Peyer's patch (tissue), 4 donors: ENCODE measurements at regions not wholly inside any gene's neighbourhood (a gene's known extent, or its start where the extent isn't known, plus 50 kb on each side); places are given as distances from the start of the nearest gene placed in this dataset.
"Not testable (repeated sequence)": the region's sequence is repeated elsewhere in the genome, so short reads cannot be mapped to it uniquely, and the experiment has no call there.

Experiments used
- DNase-seq, 3 donors: peaks; one replicate each; pipeline ENCODE4 v3.0.0-alpha.2; 2017 to 2019
- H3K27ac ChIP-seq, 4 donors: fragments of 200-600 bp; sonication (generic); one replicate each; pipeline ENCODE4 v1.5.1; 2016 to 2019
- H3K27me3 ChIP-seq, 2 donors: fragments of 200-600 bp; sonication (generic); one replicate each; pipeline ENCODE4 v1.5.1; 2019
- H3K36me3 ChIP-seq, 3 donors: fragments of 200-600 bp; sonication (generic); one replicate each; pipeline ENCODE4 v1.5.1; 2016 to 2019
- H3K4me1 ChIP-seq, 4 donors: fragments of 200-600 bp; sonication (generic); one replicate each; pipeline ENCODE4 v1.5.1; 2016 to 2019
- H3K4me3 ChIP-seq, 4 donors: fragments of 200-600 bp; sonication (generic); 1 replicate in 3 of 4; 2 replicates in 1 of 4; pipeline ENCODE4 v1.5.1; 2016 to 2019; ENCODE audit warnings: mild to moderate bottlenecking in 1 of 4
- H3K9me3 ChIP-seq, 4 donors: fragments of 200-600 bp; sonication (generic); one replicate each; pipeline ENCODE4 v1.5.1; 2016 to 2019; ENCODE audit warnings: mild to moderate bottlenecking in 1 of 4
- POLR2A ChIP-seq, 2 donors: fragments of 450-650 bp; IDR thresholded peaks; one replicate each; pipeline ENCODE4 v1.5.1; 2017; ENCODE audit warnings: antibody characterized with exemption in 2 of 2, mild to moderate bottlenecking in 2 of 2, moderate library complexity in 2 of 2
- TF ChIP-seq, protein P1 (sequence below), 6 experiments: fragments of 450-650 bp in 4 of 6; fragments of 200-600 bp in 2 of 6; sonication (generic) in 1 of 6; IDR thresholded peaks; one replicate each; pipeline ENCODE4 v1.5.1; 2017 to 2019; ENCODE audit warnings: antibody characterized with exemption in 6 of 6, mild to moderate bottlenecking in 3 of 6, moderate library complexity in 1 of 6

DNA sequence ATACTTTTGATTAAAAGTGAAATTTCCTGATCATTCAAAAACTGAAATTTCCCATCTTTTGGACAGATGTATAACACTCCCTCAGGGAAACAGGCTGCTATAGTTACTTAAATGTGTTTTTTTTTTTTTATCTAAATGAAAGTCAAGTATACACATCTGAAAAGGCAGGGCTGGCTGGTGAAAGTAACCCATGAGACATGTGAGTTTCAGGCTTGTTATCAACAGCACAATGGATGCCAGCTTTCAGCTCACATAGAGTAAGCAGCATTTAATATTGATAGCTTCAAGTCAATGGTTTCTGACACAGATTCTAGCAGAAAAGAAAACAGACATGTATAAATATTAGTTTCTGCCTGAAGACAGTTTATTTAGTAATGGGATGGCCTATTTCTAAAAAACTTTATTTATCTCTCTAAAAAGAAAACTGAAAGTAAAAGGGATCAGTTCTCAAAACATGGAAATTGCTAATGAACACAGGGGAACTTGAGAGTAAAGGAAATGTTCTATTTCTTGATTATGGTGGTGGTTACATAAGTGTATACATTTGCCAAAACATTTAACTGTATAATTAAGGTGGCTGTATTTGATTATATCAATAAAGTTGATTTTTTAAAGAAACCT, 89.7 kb upstream of the CMC1 start:
- Histone ChIP-seq H3K36me3 (no peaks in the 10 kb centered on the region), H3K9me3 (peaks cover 0 to 5% (median 0%) of the 10 kb centered on the region in 4 donors), H3K27ac (no peak overlapping the region), H3K4me1 (no peaks in the 10 kb centered on the region), H3K4me3 (no peak overlapping the region), H3K27me3 (no peaks in the 10 kb centered on the region)
- TF ChIP-seq, protein P1, sequence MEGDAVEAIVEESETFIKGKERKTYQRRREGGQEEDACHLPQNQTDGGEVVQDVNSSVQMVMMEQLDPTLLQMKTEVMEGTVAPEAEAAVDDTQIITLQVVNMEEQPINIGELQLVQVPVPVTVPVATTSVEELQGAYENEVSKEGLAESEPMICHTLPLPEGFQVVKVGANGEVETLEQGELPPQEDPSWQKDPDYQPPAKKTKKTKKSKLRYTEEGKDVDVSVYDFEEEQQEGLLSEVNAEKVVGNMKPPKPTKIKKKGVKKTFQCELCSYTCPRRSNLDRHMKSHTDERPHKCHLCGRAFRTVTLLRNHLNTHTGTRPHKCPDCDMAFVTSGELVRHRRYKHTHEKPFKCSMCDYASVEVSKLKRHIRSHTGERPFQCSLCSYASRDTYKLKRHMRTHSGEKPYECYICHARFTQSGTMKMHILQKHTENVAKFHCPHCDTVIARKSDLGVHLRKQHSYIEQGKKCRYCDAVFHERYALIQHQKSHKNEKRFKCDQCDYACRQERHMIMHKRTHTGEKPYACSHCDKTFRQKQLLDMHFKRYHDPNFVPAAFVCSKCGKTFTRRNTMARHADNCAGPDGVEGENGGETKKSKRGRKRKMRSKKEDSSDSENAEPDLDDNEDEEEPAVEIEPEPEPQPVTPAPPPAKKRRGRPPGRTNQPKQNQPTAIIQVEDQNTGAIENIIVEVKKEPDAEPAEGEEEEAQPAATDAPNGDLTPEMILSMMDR (IDR thresholded peaks at IDR 0.05): no peak
- TF ChIP-seq POLR2A (IDR thresholded peaks at IDR 0.05): no peak
- no peak for DNase-seq

DNA sequence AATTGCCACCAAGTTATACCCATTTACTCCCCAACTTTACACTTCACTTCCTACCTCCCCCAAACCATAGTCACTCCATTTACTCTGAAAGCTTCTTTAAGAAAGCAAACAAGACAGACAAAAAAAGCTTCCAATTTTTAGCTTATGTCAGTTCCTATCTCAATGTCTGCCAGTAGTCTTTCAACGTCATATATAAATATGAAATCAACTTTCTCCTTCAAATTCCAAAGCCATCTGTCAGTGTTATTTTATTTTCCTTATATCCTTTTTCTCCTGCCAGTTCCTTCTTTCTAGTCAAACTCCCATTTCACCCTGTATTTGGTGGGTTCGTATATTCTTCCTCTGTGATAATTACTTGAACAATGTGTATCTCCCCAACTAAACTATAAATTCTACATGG, 85.8 kb upstream of the CMC1 start:
- no peak for TF ChIP-seq POLR2A (IDR thresholded peaks at IDR 0.05)
- TF ChIP-seq, protein P1 (IDR thresholded peaks at IDR 0.05): no peak

DNA sequence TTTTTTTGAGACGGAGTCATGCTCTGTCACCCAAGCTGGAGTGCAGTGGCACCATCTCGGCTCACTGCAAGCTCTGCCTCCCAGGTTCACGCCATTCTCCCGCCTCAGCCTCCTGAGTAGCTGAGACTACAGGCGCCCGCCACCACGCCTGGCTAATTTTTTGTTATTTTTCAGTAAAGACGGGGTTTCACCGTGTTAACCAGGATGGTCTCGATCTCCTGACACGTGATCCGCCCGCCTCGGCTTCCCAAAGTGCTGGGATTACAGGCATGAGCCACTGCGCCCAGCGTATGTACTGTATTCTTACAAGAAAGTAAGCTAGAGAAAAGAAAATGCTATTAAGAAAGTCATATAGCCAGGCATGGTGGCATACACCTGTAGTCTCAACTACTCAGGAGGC, 84.8 kb upstream of the CMC1 start:
- not testable (repeated sequence) for H3K27ac ChIP-seq, H3K27me3 ChIP-seq, H3K4me1 ChIP-seq, H3K4me3 ChIP-seq, DNase-seq, H3K9me3 ChIP-seq, H3K36me3 ChIP-seq

More for the DNA sequence above, 85.8 kb upstream of the CMC1 start:
- H3K36me3 ChIP-seq: no peaks in the 10 kb centered on the region
- H3K27ac ChIP-seq: no peak overlapping the region
- no peak for DNase-seq
- no peak overlapping the region for H3K4me3 ChIP-seq
- H3K4me1 ChIP-seq: no peaks in the 10 kb centered on the region
- peaks cover 0 to 5% (median 0%) of the 10 kb centered on the region in 4 donors for H3K9me3 ChIP-seq
- no peaks in the 10 kb centered on the region for H3K27me3 ChIP-seq

DNA sequence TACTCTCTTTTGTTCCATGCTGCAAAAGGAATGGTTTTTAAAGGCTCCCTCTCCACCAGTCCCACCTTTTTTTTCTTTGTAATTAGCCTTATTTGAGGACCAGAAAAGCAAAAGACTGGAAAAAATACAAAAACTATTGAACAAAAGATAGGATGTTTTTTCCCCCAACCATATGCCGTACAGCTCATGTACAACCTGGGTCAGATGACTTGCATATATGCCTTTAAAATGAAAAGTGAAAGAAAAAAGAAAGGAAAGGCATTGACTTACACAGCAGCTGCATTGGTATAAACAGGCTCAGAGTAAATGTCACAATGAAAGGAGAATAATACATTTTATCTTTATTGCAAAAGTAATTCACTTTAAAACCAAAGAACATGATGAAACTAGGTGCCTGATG, 69.5 kb upstream of the CMC1 start:
- DNase-seq: no peak
- no peaks in the 10 kb centered on the region for H3K36me3 ChIP-seq
- no peak overlapping the region for H3K4me3 ChIP-seq
- no peaks in the 10 kb centered on the region for H3K27me3 ChIP-seq
- H3K27ac ChIP-seq: no peak overlapping the region
- no peaks in the 10 kb centered on the region for H3K4me1 ChIP-seq
- no peaks in the 10 kb centered on the region for H3K9me3 ChIP-seq
- TF ChIP-seq POLR2A (IDR thresholded peaks at IDR 0.05): no peak
- TF ChIP-seq, protein P1 (IDR thresholded peaks at IDR 0.05): no peak

DNA sequence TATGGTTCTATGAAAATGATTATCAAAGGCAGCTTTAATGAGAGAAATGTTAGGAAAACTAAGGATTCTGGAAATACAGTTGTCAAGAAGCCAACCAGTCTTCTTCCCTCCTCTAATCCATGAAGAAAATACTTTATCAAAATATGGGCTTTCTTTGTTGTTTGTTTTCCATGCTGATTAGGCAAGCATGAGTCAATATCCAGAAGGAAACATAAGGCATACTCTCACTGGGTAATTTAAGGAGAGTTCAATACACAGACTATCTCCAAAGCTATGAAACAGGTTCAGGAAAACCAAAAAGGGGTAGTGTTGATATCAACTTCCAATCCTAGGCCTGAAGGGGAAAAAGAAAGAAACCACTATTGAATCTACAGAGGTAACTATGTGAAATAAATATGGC, 68.7 kb upstream of the CMC1 start:
- Histone ChIP-seq H3K4me3 (no peak overlapping the region), H3K27me3 (no peaks in the 10 kb centered on the region), H3K36me3 (no peaks in the 10 kb centered on the region), H3K9me3 (no peaks in the 10 kb centered on the region), H3K27ac (no peak overlapping the region), H3K4me1 (no peaks in the 10 kb centered on the region)
- TF ChIP-seq, protein P1 (IDR thresholded peaks at IDR 0.05): no peak
- TF ChIP-seq POLR2A (IDR thresholded peaks at IDR 0.05): no peak
- no peak for DNase-seq

DNA sequence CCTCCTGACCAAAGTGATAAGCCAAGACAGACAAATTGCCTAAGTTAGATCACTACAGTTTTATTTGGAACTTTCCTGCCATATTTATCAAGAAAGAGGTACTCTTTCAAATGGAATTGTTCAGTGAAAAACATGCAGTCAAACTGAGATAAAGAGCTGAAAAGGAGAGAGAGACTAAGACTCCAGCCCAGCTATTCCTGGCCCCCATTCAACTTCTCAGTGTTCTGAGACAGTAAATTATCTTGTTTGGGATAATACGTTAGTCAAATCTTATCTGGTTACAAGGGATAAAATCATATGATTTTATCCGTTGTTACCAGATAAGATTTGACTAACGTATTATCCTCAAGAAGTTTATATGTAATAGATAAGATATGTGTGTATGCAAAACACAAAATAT, 67.6 kb upstream of the CMC1 start:
- TF ChIP-seq POLR2A (IDR thresholded peaks at IDR 0.05): no peak
- TF ChIP-seq, protein P1 (IDR thresholded peaks at IDR 0.05): no peak
- Histone ChIP-seq H3K27ac (no peak overlapping the region), H3K36me3 (no peaks in the 10 kb centered on the region), H3K4me1 (no peaks in the 10 kb centered on the region), H3K9me3 (no peaks in the 10 kb centered on the region), H3K4me3 (no peak overlapping the region), H3K27me3 (no peaks in the 10 kb centered on the region)
- DNase-seq: no peak
